PC-3 (cell line): ENCODE measurements at regions not wholly inside any gene's neighbourhood (a gene's known extent, or its start where the extent isn't known, plus 50 kb on each side); places are given as distances from the start of the nearest gene placed in this dataset.

ENCODE experiments used
- ATAC-seq: fragments of 200-7000 bp; cut with Tn5 transposase; 2 replicates; pipeline ENCODE4 v1.9.1; 2020; ENCODE audit warnings: mild to moderate bottlenecking, moderate library complexity
- BruUV-seq: library from RNA; stranded (reverse); fragments of 400-500 nt; replicated peaks from 2 replicates; lab custom pipeline; 2021; lab: Mats Ljungman, UMichigan
- CTCF ChIA-PET: fragments of 300-600 bp; sonication (Branson Sonifier 250); formaldehyde crosslinking; loops from one replicate; lab custom pipeline; 2022; ENCODE audit warnings: antibody characterized with exemption; lab: Charles Lee
- POLR2A ChIA-PET: fragments of 300-600 bp; sonication (Branson Sonifier 250); formaldehyde crosslinking; loops from one replicate; lab custom pipeline; 2022; ENCODE audit warnings: antibody characterized with exemption; ENCODE audit not compliant: unreplicated experiment; lab: Charles Lee
- DNase-seq: peaks from one replicate; pipeline ENCODE4 v3.0.0-alpha.2; 2015
- H2AFZ ChIP-seq: fragments of 300-600 bp; sonication (generic); 2 replicates; pipeline ENCODE4 v1.6.0; 2016; ENCODE audit warnings: antibody characterized with exemption, low read length
- H3F3A ChIP-seq: fragments of 300-600 bp; sonication (generic); one replicate; pipeline ENCODE4 v1.6.0; 2017; ENCODE audit warnings: antibody characterized with exemption, low read length, control low read depth, mild to moderate bottlenecking; ENCODE audit not compliant: unreplicated experiment
- H3K27ac ChIP-seq: fragments of 300-600 bp; sonication (generic); 2 replicates; pipeline ENCODE4 v1.5.1; 2016; ENCODE audit warnings: mild to moderate bottlenecking, low read length
- H3K27me3 ChIP-seq: fragments of 300-600 bp; sonication (generic); 2 replicates; pipeline ENCODE4 v1.6.1; 2016; ENCODE audit warnings: low read length, mixed read lengths
- H3K36me3 ChIP-seq: fragments of 300-600 bp; sonication (generic); 2 replicates; pipeline ENCODE4 v1.6.1; 2016; ENCODE audit warnings: low read depth, mixed run types, low read length, mixed read lengths
- H3K4me1 ChIP-seq: fragments of 300-600 bp; sonication (generic); 2 replicates; pipeline ENCODE4 v1.5.1; 2016; ENCODE audit warnings: low read length; ENCODE audit not compliant: insufficient read depth
- H3K4me2 ChIP-seq: fragments of 300-600 bp; sonication (generic); 2 replicates; pipeline ENCODE4 v1.6.0; 2016; ENCODE audit warnings: low read length
- H3K4me3 ChIP-seq: fragments of 300-600 bp; sonication (generic); 2 replicates; pipeline ENCODE4 v1.5.1; 2016; ENCODE audit warnings: mild to moderate bottlenecking, low read length, mixed read lengths
- H3K79me2 ChIP-seq: fragments of 300-600 bp; sonication (generic); 2 replicates; pipeline ENCODE4 v1.6.1; 2017; ENCODE audit warnings: low read length, mixed read lengths
- H3K9ac ChIP-seq: fragments of 300-600 bp; sonication (generic); 2 replicates; pipeline ENCODE4 v1.6.0; 2016; ENCODE audit warnings: mild to moderate bottlenecking, low read length
- H3K9me2 ChIP-seq: fragments of 300-600 bp; sonication (generic); replicated peaks from 2 replicates; pipeline ENCODE4 v1.6.1; 2016; ENCODE audit warnings: mixed run types, low read length, mixed read lengths
- H3K9me3 ChIP-seq: fragments of 300-600 bp; sonication (generic); 2 replicates; pipeline ENCODE4 v1.6.1; 2016; ENCODE audit warnings: low read length, mixed read lengths
- H4K20me1 ChIP-seq: fragments of 300-600 bp; sonication (generic); 2 replicates; pipeline ENCODE4 v1.6.1; 2016; ENCODE audit warnings: low read length, mixed read lengths
- EZH2 ChIP-seq: fragments of 300-600 bp; sonication (generic); IDR thresholded peaks from one replicate; pipeline ENCODE4 v1.6.1; 2017; ENCODE audit warnings: antibody characterized with exemption, mild to moderate bottlenecking, low read length; ENCODE audit not compliant: unreplicated experiment
- EZH2phosphoT487 ChIP-seq: fragments of 300-600 bp; sonication (generic); IDR thresholded peaks from 2 replicates; pipeline ENCODE4 v1.6.1; 2018; ENCODE audit warnings: mild to moderate bottlenecking, antibody characterized with exemption, low read length, borderline replicate concordance
- intact Hi-C: fragments of 100-400 bp; cut with micrococcal nuclease; formaldehyde crosslinking; loops from 2 replicates; pipeline ENCODE4 v1.9.0; 2023
- TF ChIP-seq, protein P1 (sequence below): fragments of 300-600 bp; sonication (generic); conservative IDR thresholded peaks from 2 replicates; pipeline ENCODE4 v1.5.1; 2017; ENCODE audit warnings: antibody characterized with exemption, low read depth, mild to moderate bottlenecking, low read length

GRCh38 chr14:104526723-104527645 is 52.6 kb upstream of the C14orf180 start:
- H3K9me2 ChIP-seq, result no peaks in the 10 kb centered on the region
- no peaks in the 10 kb centered on the region; the same call in 1 of the 2 replicates for H3K4me1 ChIP-seq
- no peaks in the 10 kb centered on the region for H3K79me2 ChIP-seq
- no peak for ATAC-seq
- H3F3A ChIP-seq, result no peaks in the 10 kb centered on the region
- ChIA-PET CTCF (no interaction called here), POLR2A (no interaction called here)
- no peaks in the 10 kb centered on the region for H3K36me3 ChIP-seq
- peaks cover 30% of the 10 kb centered on the region for H3K27me3 ChIP-seq
- no TSS peak for BruUV-seq
- no peaks in the 10 kb centered on the region for H3K9me3 ChIP-seq
- no peak overlapping the region for H3K27ac ChIP-seq
- no peak overlapping the region for H3K4me3 ChIP-seq
- TF ChIP-seq EZH2 (no peak), EZH2phosphoT487 (no peak)
- TF ChIP-seq, protein P1, sequence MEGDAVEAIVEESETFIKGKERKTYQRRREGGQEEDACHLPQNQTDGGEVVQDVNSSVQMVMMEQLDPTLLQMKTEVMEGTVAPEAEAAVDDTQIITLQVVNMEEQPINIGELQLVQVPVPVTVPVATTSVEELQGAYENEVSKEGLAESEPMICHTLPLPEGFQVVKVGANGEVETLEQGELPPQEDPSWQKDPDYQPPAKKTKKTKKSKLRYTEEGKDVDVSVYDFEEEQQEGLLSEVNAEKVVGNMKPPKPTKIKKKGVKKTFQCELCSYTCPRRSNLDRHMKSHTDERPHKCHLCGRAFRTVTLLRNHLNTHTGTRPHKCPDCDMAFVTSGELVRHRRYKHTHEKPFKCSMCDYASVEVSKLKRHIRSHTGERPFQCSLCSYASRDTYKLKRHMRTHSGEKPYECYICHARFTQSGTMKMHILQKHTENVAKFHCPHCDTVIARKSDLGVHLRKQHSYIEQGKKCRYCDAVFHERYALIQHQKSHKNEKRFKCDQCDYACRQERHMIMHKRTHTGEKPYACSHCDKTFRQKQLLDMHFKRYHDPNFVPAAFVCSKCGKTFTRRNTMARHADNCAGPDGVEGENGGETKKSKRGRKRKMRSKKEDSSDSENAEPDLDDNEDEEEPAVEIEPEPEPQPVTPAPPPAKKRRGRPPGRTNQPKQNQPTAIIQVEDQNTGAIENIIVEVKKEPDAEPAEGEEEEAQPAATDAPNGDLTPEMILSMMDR, result no peak
- no peak for DNase-seq
- intact Hi-C loops, result no loop called here
- no peak overlapping the region for H2AFZ ChIP-seq
- no peak overlapping the region for H3K9ac ChIP-seq
- no peaks in the 10 kb centered on the region for H4K20me1 ChIP-seq
- no peak overlapping the region for H3K4me2 ChIP-seq

DNA sequence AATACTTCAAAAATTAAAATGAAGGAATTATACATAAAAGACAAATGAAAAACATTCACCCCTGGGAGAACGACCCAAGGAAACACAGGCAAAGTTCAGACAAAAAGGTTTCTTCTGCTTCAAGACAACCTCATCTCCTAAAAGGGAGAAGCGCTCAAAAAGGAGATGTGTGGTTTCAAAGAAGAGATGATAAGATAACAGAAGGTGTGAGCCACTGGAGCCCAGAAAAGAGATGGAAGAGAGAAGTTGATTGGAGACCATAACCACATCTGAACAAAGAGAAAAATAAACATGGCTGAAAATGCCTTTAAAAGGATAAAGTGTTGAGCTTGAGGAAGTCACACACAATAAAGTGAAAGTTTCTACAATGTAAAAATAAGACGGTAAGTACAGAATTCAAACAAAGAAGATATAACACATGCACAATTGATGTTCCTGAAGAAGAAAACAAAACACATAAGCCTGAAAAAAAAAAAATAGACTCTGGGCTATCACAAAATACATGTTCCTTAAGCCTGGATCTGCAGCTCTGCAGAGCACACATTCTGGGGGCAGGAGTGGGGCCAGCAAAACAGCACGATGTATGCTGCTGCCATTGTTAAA is 51.6 kb upstream of the C14orf180 start:
- no TSS peak for BruUV-seq
- intact Hi-C loops, result no loop called here
- DNase-seq (no peak), ATAC-seq (no peak)
- H3K9ac ChIP-seq, result no peak overlapping the region
- H3K9me2 ChIP-seq, result no peaks in the 10 kb centered on the region
- no peaks in the 10 kb centered on the region; the same call in 1 of the 2 replicates for H3K4me1 ChIP-seq
- H3K36me3 ChIP-seq, result no peaks in the 10 kb centered on the region
- ChIA-PET CTCF (no interaction called here), POLR2A (no interaction called here)
- H4K20me1 ChIP-seq, result no peaks in the 10 kb centered on the region
- H3K4me3 ChIP-seq, result no peak overlapping the region
- H3K27me3 ChIP-seq, result peaks cover 30% of the 10 kb centered on the region
- H2AFZ ChIP-seq, result no peak overlapping the region
- H3K27ac ChIP-seq, result no peak overlapping the region
- no peaks in the 10 kb centered on the region for H3K79me2 ChIP-seq
- TF ChIP-seq EZH2, result no peak
- no peak for TF ChIP-seq EZH2phosphoT487
- TF ChIP-seq, protein P1, result no peak
- no peak overlapping the region for H3K4me2 ChIP-seq
- H3K9me3 ChIP-seq, result no peaks in the 10 kb centered on the region
- H3F3A ChIP-seq, result no peaks in the 10 kb centered on the region

- Histone ChIP-seq H3K4me1 (no peaks in the 10 kb centered on the region; the same call in 1 of the 2 replicates), H3K79me2 (no peaks in the 10 kb centered on the region), H3K9me3 (no peaks in the 10 kb centered on the region), H3K4me3 (no peak overlapping the region), H2AFZ (no peak overlapping the region), H3K27ac (no peak overlapping the region), H4K20me1 (no peaks in the 10 kb centered on the region), H3K9ac (no peak overlapping the region), H3K9me2 (no peaks in the 10 kb centered on the region), H3K27me3 (peaks cover 30% of the 10 kb centered on the region), H3K4me2 (no peak overlapping the region), H3K36me3 (no peaks in the 10 kb centered on the region), H3F3A (no peaks in the 10 kb centered on the region)
- intact Hi-C loops, result no loop called here
- CTCF ChIA-PET, result no interaction called here
- no TSS peak for BruUV-seq
- POLR2A ChIA-PET, result no interaction called here
- no peak for DNase-seq
- TF ChIP-seq EZH2phosphoT487 (no peak), EZH2 (no peak)
- TF ChIP-seq, protein P1, result no peak
- ATAC-seq, result no peak
These were observed 51.1 kb upstream of the C14orf180 start for GRCh38 chr14:104528496-104528895.
